AG10803 (cell line): ENCODE measurements at regions not wholly inside any gene's neighbourhood (a gene's known extent, or its start where the extent isn't known, plus 50 kb on each side); places are given as distances from the start of the nearest gene placed in this dataset.

ENCODE experiments used
- DNase-seq: peaks from one replicate; pipeline ENCODE4 v3.0.0; 2010; ENCODE audit warnings: low read depth
- H3K4me3 ChIP-seq: 2 replicates; pipeline ENCODE4 v1.5.1; 2011; ENCODE audit warnings: mild to moderate bottlenecking, low read length, control low read depth
- CTCF ChIP-seq: conservative IDR thresholded peaks from 2 replicates; pipeline ENCODE4 v1.5.1; 2011; ENCODE audit warnings: mild to moderate bottlenecking, low read length, control low read depth, inconsistent platforms

- peak; percentile 55 for DNase-seq
- TF ChIP-seq CTCF = no peak
- no peak overlapping the region for H3K4me3 ChIP-seq
These were observed 138.1 kb upstream of the E2F8 start for GRCh38 chr11:19378814-19379213.

GRCh38 chr11:19377881-19378280, 137.1 kb upstream of the E2F8 start:
- TF ChIP-seq CTCF = no peak
- no peak overlapping the region for H3K4me3 ChIP-seq
- DNase-seq = no peak

- no peak overlapping the region for H3K4me3 ChIP-seq
- TF ChIP-seq CTCF = no peak
- no peak for DNase-seq
These were observed 134.7 kb upstream of the E2F8 start for GRCh38 chr11:19375440-19375839.

- DNase-seq = peak; percentile 98
- TF ChIP-seq CTCF = no peak
- no peak overlapping the region for H3K4me3 ChIP-seq
These were observed 133.4 kb upstream of the E2F8 start for GRCh38 chr11:19374151-19374569.

GRCh38 chr11:19372381-19372780, 131.6 kb upstream of the E2F8 start:
- TF ChIP-seq CTCF = no peak
- no peak for DNase-seq

GRCh38 chr11:19370100-19370861, 129.5 kb upstream of the E2F8 start:
- DNase-seq = peak; percentile 89
- H3K4me3 ChIP-seq = no peak overlapping the region
- no peak for TF ChIP-seq CTCF

More at GRCh38 chr11:19372381-19372780, 131.6 kb upstream of the E2F8 start:
- H3K4me3 ChIP-seq = no peak overlapping the region

- DNase-seq = peak; percentile 89
- TF ChIP-seq CTCF = no peak
- H3K4me3 ChIP-seq = no peak overlapping the region
These were observed 128.1 kb upstream of the E2F8 start for GRCh38 chr11:19368726-19369375.
